WTC11 (cell line): ENCODE measurements at regions not wholly inside any gene's neighbourhood (a gene's known extent, or its start where the extent isn't known, plus 50 kb on each side); places are given as distances from the start of the nearest gene placed in this dataset.

Source experiments
- ATAC-seq: fragments of 200-7000 bp; cut with Tn5 transposase; 2 replicates; pipeline ENCODE4 v1.10.0; 2021; ENCODE audit warnings: mild to moderate bottlenecking, moderate library complexity
- CTCF ChIA-PET: fragments of 300-600 bp; sonication (Branson Sonifier 250); formaldehyde crosslinking; loops from one replicate; lab custom pipeline; 2021; ENCODE audit warnings: antibody characterized with exemption; lab: Charles Lee
- POLR2A ChIA-PET: fragments of 350-600 bp; sonication (Branson Sonifier 250); formaldehyde crosslinking; loops from one replicate; lab custom pipeline; 2021; ENCODE audit warnings: antibody characterized with exemption; lab: Charles Lee
- DNase-seq: peaks from one replicate; pipeline ENCODE4 v3.0.0; 2021; ENCODE audit warnings: low spot score
- H3K27ac Mint-ChIP-seq: 2 replicates; pipeline ENCODE4 v1.8.0; 2021; ENCODE audit warnings: mixed read lengths
- H3K27me3 Mint-ChIP-seq: 2 replicates; pipeline ENCODE4 v1.8.0; 2021; ENCODE audit warnings: low read depth, mild to moderate bottlenecking, moderate library complexity, mixed read lengths
- H3K36me3 Mint-ChIP-seq: 2 replicates; pipeline ENCODE4 v1.8.0; 2021; ENCODE audit warnings: mixed read lengths
- H3K4me1 Mint-ChIP-seq: 2 replicates; pipeline ENCODE4 v1.8.0; 2022; ENCODE audit warnings: mixed read lengths
- H3K4me3 Mint-ChIP-seq: 2 replicates; pipeline ENCODE4 v1.8.0; 2021; ENCODE audit warnings: mild to moderate bottlenecking, moderate library complexity, mixed read lengths
- H3K9me3 Mint-ChIP-seq: 2 replicates; pipeline ENCODE4 v1.8.0; 2021; ENCODE audit warnings: mixed read lengths
- NR3C1 ChIP-seq: sonication (generic); formaldehyde crosslinking; conservative IDR thresholded peaks from 2 replicates; pipeline ENCODE4 v1.8.1; 2023; ENCODE audit warnings: low read depth, mild to moderate bottlenecking, missing genetic modification reagents
- TEAD4 ChIP-seq: sonication (generic); formaldehyde crosslinking; IDR thresholded peaks from 2 replicates; pipeline ENCODE4 v1.8.0; 2022; ENCODE audit warnings: mild to moderate bottlenecking, missing genetic modification reagents
- ZNF232 ChIP-seq: sonication (generic); formaldehyde crosslinking; IDR thresholded peaks from 2 replicates; pipeline ENCODE4 v1.8.0; 2022; ENCODE audit warnings: mild to moderate bottlenecking, missing genetic modification reagents
- ZNF396 ChIP-seq: fragments of 250-450 bp; sonication (Bioruptor Pico); IDR thresholded peaks from 2 replicates; pipeline ENCODE4 v1.8.0; 2021; ENCODE audit warnings: mild to moderate bottlenecking, moderate library complexity, borderline replicate concordance
- TF ChIP-seq, protein P1 (sequence below): sonication (generic); formaldehyde crosslinking; IDR thresholded peaks from 2 replicates; pipeline ENCODE4 v1.8.0; 2022; ENCODE audit warnings: missing genetic modification reagents
- TF ChIP-seq, protein P2 (sequence below): sonication (generic); formaldehyde crosslinking; IDR thresholded peaks from 2 replicates; pipeline ENCODE4 v1.8.1; 2023; ENCODE audit warnings: mild to moderate bottlenecking, missing genetic modification reagents, moderate library complexity
- TF ChIP-seq, protein P3 (sequence below): sonication (generic); formaldehyde crosslinking; IDR thresholded peaks from 2 replicates; pipeline ENCODE4 v1.8.0; 2023; ENCODE audit warnings: mild to moderate bottlenecking, missing genetic modification reagents
- TF ChIP-seq, protein P4 (sequence below): sonication (generic); formaldehyde crosslinking; IDR thresholded peaks from 2 replicates; pipeline ENCODE4 v1.8.1; 2023; ENCODE audit warnings: mild to moderate bottlenecking, missing genetic modification reagents, borderline replicate concordance
- TF ChIP-seq, protein P5 (sequence below): sonication (generic); formaldehyde crosslinking; IDR thresholded peaks from 2 replicates; pipeline ENCODE4 v1.8.0; 2022; ENCODE audit warnings: mild to moderate bottlenecking, missing genetic modification reagents

DNA sequence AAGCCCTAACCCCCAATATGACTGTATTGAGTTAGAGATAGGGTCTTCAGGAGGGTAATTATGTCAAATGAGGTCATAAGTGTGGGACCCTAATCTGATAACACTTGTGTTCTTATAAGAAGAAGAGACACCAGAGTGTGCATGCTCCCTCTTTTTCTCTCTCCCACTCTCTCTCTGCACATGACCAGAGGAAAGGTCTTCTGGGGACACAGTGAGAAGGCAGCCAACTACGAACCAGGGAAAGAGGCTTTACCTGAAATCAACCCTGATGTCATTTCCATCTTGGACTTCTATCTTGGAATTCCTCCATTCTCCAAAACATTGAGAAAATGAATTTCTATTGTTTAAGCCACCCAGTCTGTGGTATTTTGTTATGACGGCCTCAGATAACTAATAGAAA, 97.2 kb upstream of the MAD2L1 start (continued):
- TF ChIP-seq, protein P1, sequence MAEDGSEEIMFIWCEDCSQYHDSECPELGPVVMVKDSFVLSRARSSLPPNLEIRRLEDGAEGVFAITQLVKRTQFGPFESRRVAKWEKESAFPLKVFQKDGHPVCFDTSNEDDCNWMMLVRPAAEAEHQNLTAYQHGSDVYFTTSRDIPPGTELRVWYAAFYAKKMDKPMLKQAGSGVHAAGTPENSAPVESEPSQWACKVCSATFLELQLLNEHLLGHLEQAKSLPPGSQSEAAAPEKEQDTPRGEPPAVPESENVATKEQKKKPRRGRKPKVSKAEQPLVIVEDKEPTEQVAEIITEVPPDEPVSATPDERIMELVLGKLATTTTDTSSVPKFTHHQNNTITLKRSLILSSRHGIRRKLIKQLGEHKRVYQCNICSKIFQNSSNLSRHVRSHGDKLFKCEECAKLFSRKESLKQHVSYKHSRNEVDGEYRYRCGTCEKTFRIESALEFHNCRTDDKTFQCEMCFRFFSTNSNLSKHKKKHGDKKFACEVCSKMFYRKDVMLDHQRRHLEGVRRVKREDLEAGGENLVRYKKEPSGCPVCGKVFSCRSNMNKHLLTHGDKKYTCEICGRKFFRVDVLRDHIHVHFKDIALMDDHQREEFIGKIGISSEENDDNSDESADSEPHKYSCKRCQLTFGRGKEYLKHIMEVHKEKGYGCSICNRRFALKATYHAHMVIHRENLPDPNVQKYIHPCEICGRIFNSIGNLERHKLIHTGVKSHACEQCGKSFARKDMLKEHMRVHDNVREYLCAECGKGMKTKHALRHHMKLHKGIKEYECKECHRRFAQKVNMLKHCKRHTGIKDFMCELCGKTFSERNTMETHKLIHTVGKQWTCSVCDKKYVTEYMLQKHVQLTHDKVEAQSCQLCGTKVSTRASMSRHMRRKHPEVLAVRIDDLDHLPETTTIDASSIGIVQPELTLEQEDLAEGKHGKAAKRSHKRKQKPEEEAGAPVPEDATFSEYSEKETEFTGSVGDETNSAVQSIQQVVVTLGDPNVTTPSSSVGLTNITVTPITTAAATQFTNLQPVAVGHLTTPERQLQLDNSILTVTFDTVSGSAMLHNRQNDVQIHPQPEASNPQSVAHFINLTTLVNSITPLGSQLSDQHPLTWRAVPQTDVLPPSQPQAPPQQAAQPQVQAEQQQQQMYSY (CRISPR knock-in tag): no peak
- TF ChIP-seq, all 79 proteins: peak for 0

DNA sequence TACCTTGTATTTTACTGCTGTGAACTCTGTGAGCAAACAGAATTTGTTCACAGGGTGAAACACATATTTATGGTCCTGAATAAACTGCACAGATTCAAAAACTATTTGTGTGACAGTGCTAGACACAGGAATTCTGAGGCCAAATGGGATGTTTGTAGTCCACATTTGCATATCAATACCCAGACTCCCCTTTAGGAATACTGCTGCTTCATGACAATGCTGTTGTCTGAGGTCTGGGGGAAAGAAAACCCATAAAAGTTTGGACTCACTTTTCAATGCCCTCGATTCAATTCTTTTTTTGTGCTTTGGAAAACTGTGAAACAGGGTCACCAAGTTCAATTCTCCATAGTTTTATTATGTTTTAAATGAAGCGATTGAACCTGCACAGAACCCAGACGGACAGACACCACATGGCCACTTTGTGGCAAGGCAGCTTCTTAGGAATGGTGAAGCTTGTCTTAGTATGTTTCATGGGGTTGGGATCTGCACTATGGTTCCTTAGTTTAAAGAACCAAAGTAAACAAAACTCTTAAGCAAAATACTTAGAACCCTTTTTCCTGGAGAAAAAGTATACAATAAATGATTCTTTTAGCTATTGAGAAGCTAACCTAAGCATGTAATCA, 92.3 kb upstream of the MAD2L1 start:
- DNase-seq: no peak
- CTCF ChIA-PET: interaction anchor here (1.1 kb wide), 1 partner anchor 9 kb away, joined by 3 read pairs; no protein-coding TSS in a partner anchor

More for the DNA sequence above, 92.3 kb upstream of the MAD2L1 start:
- H3K4me3 Mint-ChIP-seq: no peak overlapping the region
- POLR2A ChIA-PET: no interaction called here
- H3K27me3 Mint-ChIP-seq: no peaks in the 10 kb centered on the region
- peak; percentile 84 for ATAC-seq
- no peak overlapping the region for H3K27ac Mint-ChIP-seq
- H3K4me1 Mint-ChIP-seq: peaks cover 17% of the 10 kb centered on the region
- no peaks in the 10 kb centered on the region for H3K9me3 Mint-ChIP-seq
- no peaks in the 10 kb centered on the region for H3K36me3 Mint-ChIP-seq
- TF ChIP-seq ZNF396 (CRISPR knock-in tag) (no peak), NR3C1 (CRISPR knock-in tag) (no peak), ZNF232 (CRISPR knock-in tag) (no peak), TEAD4 (CRISPR knock-in tag) (no peak)
- TF ChIP-seq, protein P2, sequence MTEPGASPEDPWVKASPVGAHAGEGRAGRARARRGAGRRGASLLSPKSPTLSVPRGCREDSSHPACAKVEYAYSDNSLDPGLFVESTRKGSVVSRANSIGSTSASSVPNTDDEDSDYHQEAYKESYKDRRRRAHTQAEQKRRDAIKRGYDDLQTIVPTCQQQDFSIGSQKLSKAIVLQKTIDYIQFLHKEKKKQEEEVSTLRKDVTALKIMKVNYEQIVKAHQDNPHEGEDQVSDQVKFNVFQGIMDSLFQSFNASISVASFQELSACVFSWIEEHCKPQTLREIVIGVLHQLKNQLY: no peak
- TF ChIP-seq, protein P3, sequence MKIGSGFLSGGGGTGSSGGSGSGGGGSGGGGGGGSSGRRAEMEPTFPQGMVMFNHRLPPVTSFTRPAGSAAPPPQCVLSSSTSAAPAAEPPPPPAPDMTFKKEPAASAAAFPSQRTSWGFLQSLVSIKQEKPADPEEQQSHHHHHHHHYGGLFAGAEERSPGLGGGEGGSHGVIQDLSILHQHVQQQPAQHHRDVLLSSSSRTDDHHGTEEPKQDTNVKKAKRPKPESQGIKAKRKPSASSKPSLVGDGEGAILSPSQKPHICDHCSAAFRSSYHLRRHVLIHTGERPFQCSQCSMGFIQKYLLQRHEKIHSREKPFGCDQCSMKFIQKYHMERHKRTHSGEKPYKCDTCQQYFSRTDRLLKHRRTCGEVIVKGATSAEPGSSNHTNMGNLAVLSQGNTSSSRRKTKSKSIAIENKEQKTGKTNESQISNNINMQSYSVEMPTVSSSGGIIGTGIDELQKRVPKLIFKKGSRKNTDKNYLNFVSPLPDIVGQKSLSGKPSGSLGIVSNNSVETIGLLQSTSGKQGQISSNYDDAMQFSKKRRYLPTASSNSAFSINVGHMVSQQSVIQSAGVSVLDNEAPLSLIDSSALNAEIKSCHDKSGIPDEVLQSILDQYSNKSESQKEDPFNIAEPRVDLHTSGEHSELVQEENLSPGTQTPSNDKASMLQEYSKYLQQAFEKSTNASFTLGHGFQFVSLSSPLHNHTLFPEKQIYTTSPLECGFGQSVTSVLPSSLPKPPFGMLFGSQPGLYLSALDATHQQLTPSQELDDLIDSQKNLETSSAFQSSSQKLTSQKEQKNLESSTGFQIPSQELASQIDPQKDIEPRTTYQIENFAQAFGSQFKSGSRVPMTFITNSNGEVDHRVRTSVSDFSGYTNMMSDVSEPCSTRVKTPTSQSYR: no peak
- TF ChIP-seq, protein P4, sequence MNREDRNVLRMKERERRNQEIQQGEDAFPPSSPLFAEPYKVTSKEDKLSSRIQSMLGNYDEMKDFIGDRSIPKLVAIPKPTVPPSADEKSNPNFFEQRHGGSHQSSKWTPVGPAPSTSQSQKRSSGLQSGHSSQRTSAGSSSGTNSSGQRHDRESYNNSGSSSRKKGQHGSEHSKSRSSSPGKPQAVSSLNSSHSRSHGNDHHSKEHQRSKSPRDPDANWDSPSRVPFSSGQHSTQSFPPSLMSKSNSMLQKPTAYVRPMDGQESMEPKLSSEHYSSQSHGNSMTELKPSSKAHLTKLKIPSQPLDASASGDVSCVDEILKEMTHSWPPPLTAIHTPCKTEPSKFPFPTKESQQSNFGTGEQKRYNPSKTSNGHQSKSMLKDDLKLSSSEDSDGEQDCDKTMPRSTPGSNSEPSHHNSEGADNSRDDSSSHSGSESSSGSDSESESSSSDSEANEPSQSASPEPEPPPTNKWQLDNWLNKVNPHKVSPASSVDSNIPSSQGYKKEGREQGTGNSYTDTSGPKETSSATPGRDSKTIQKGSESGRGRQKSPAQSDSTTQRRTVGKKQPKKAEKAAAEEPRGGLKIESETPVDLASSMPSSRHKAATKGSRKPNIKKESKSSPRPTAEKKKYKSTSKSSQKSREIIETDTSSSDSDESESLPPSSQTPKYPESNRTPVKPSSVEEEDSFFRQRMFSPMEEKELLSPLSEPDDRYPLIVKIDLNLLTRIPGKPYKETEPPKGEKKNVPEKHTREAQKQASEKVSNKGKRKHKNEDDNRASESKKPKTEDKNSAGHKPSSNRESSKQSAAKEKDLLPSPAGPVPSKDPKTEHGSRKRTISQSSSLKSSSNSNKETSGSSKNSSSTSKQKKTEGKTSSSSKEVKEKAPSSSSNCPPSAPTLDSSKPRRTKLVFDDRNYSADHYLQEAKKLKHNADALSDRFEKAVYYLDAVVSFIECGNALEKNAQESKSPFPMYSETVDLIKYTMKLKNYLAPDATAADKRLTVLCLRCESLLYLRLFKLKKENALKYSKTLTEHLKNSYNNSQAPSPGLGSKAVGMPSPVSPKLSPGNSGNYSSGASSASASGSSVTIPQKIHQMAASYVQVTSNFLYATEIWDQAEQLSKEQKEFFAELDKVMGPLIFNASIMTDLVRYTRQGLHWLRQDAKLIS (CRISPR knock-in tag): no peak
- TF ChIP-seq, protein P5, sequence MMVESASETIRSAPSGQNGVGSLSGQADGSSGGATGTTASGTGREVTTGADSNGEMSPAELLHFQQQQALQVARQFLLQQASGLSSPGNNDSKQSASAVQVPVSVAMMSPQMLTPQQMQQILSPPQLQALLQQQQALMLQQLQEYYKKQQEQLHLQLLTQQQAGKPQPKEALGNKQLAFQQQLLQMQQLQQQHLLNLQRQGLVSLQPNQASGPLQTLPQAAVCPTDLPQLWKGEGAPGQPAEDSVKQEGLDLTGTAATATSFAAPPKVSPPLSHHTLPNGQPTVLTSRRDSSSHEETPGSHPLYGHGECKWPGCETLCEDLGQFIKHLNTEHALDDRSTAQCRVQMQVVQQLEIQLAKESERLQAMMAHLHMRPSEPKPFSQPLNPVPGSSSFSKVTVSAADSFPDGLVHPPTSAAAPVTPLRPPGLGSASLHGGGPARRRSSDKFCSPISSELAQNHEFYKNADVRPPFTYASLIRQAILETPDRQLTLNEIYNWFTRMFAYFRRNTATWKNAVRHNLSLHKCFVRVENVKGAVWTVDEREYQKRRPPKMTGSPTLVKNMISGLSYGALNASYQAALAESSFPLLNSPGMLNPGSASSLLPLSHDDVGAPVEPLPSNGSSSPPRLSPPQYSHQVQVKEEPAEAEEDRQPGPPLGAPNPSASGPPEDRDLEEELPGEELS (CRISPR knock-in tag): no peak
- TF ChIP-seq, all 79 proteins: peak for 0
